Left lung (tissue), 4 donors: ENCODE measurements at regions not wholly inside any gene's neighbourhood (a gene's known extent, or its start where the extent isn't known, plus 50 kb on each side); places are given as distances from the start of the nearest gene placed in this dataset.

ENCODE experiments used
- ATAC-seq: fragments of 200-7000 bp; cut with Tn5 transposase; one replicate; pipeline ENCODE4 v1.9.1; 2020; ENCODE audit warnings: moderate library complexity
- DNase-seq, 4 donors: peaks; one replicate each; pipeline ENCODE4 v3.0.0-alpha.2; 2013 to 2020
- H3K27ac ChIP-seq, 2 donors: fragments of 200-600 bp; sonication (generic) in 1 of 2; one replicate each; pipeline versions ENCODE4 v1.5.0 to v1.8.0; 2020 to 2021
- H3K27me3 ChIP-seq, 2 donors: fragments of 200-600 bp; sonication (generic) in 1 of 2; one replicate each; pipeline versions ENCODE4 v1.5.0 to v1.8.0; 2020 to 2021
- H3K36me3 ChIP-seq, 2 donors: fragments of 200-600 bp; sonication (generic) in 1 of 2; one replicate each; pipeline versions ENCODE4 v1.5.0 to v1.8.0; 2020 to 2021
- H3K4me1 ChIP-seq, 2 donors: fragments of 200-600 bp; one replicate each; pipeline ENCODE4 v1.8.0; 2021
- H3K4me3 ChIP-seq, 2 donors: fragments of 200-600 bp; sonication (generic) in 1 of 2; one replicate each; pipeline versions ENCODE4 v1.5.0 to v1.8.0; 2020 to 2021; ENCODE audit warnings: mild to moderate bottlenecking in 1 of 2
- H3K9me3 ChIP-seq, 2 donors: fragments of 200-600 bp; sonication (generic) in 1 of 2; one replicate each; pipeline versions ENCODE4 v1.5.0 to v1.8.0; 2020 to 2021
- CTCF ChIP-seq, 2 donors: fragments of 200-600 bp; sonication (generic) in 1 of 2; IDR thresholded peaks; one replicate each; pipeline versions ENCODE4 v1.5.0 to v1.8.0; 2021; ENCODE audit warnings: antibody characterized with exemption in 2 of 2
- intact Hi-C, 2 donors: fragments of 100-400 bp; cut with DNase I; formaldehyde crosslinking; loops; one replicate each; pipeline versions ENCODE4 v1.11.2 to v1.14.2; 2022
- donor health status: DM: no; HTN: yes; CAD: no.
- donor health status: DM: no; HTN: no; CAD: no.

- no peaks in the 10 kb centered on the region for H3K27me3 ChIP-seq
- DNase-seq, result no peak
- H3K9me3 ChIP-seq, result no peaks in the 10 kb centered on the region
- H3K36me3 ChIP-seq, result no peaks in the 10 kb centered on the region
- TF ChIP-seq CTCF (IDR thresholded peaks at IDR 0.05), result no peak
- no peaks in the 10 kb centered on the region for H3K4me1 ChIP-seq
- H3K27ac ChIP-seq, result no peak overlapping the region
- ATAC-seq, result no peak
- intact Hi-C loops, result no loop called here
- H3K4me3 ChIP-seq, result no peak overlapping the region
These were observed 272.7 kb downstream of the SS18 start for GRCh38 chr18:25817546-25818237.

DNA sequence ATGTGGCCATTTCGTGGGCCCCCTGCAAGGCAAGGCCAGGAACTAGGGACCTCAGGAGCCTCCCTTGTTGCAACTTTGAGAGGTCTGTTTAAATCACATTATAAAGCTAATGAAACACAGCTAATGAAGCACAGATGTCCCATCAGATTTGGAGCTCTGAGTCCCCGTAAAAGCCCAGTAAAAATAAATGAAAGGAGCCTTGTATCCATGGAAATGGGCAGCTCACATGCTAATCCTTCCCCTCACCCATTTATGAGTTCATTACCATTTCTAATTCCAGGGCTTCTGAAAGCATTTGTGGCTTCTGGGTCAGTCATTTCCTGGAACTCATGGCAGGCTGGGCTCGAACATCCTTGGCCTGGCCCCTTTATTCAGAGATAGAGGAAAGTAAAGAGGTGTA is 274.8 kb downstream of the SS18 start:
- intact Hi-C loops, result no loop called here
- Histone ChIP-seq H3K27me3 (no peaks in the 10 kb centered on the region), H3K4me3 (no peak overlapping the region), H3K27ac (no peak overlapping the region), H3K4me1 (no peaks in the 10 kb centered on the region), H3K36me3 (no peaks in the 10 kb centered on the region), H3K9me3 (no peaks in the 10 kb centered on the region)
- TF ChIP-seq CTCF (IDR thresholded peaks at IDR 0.05), result no peak
- no peak for DNase-seq
- no peak for ATAC-seq

- Histone ChIP-seq H3K4me3 (no peak overlapping the region), H3K27ac (no peak overlapping the region), H3K9me3 (no peaks in the 10 kb centered on the region), H3K36me3 (no peaks in the 10 kb centered on the region), H3K4me1 (no peaks in the 10 kb centered on the region), H3K27me3 (no peaks in the 10 kb centered on the region)
- ATAC-seq, result no peak
- intact Hi-C loops, result no loop called here
- no peak for TF ChIP-seq CTCF (IDR thresholded peaks at IDR 0.05)
- DNase-seq, result no peak
These were observed 275.5 kb downstream of the SS18 start for GRCh38 chr18:25814841-25815458.

DNA sequence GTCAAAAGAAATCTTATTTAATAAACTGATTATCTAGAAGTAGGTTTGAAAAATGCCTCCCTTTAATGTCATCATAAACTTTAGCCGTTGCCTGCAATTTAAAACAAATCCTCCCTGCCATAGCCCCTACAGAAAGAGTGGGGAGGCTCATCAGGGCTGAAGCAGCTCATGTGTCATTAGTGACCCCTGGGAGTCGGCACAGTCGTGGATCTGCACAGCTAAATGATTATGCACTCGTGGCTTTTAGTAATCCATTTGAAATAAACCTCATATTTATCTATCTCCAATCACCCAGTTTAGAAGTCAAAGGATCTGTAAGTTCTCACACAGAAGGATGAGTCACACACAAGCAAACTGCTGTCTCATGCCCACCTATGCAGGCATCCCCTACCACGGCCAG is 277.3 kb downstream of the SS18 start:
- intact Hi-C loops, result no loop called here
- ATAC-seq (no peak), DNase-seq (no peak)
- H3K4me1 ChIP-seq, result no peaks in the 10 kb centered on the region
- no peak for TF ChIP-seq CTCF (IDR thresholded peaks at IDR 0.05)
- no peaks in the 10 kb centered on the region for H3K36me3 ChIP-seq
- no peaks in the 10 kb centered on the region for H3K9me3 ChIP-seq
- H3K27me3 ChIP-seq, result no peaks in the 10 kb centered on the region
- no peak overlapping the region for H3K4me3 ChIP-seq
- no peak overlapping the region for H3K27ac ChIP-seq

GRCh38 chr18:25810736-25811135 is 279.7 kb downstream of the SS18 start:
- intact Hi-C loops, result no loop called here
- DNase-seq, result no peak
- TF ChIP-seq CTCF (IDR thresholded peaks at IDR 0.05), result no peak

More at GRCh38 chr18:25810736-25811135, 279.7 kb downstream of the SS18 start:
- no peak overlapping the region for H3K27ac ChIP-seq
- H3K36me3 ChIP-seq, result no peaks in the 10 kb centered on the region
- ATAC-seq, result no peak
- no peaks in the 10 kb centered on the region for H3K4me1 ChIP-seq
- no peak overlapping the region for H3K4me3 ChIP-seq
- H3K9me3 ChIP-seq, result no peaks in the 10 kb centered on the region
- H3K27me3 ChIP-seq, result no peaks in the 10 kb centered on the region
